GM18526 (cell line): ENCODE measurements at regions not wholly inside any gene's neighbourhood (a gene's known extent, or its start where the extent isn't known, plus 50 kb on each side); places are given as distances from the start of the nearest gene placed in this dataset.

ENCODE experiments used
- POLR2A ChIP-seq: IDR thresholded peaks from 3 replicates; pipeline ENCODE4 v1.6.1; 2011; ENCODE audit not compliant: insufficient read length; ENCODE audit errors: extremely low read depth

- TF ChIP-seq POLR2A = no peak
These were observed 50.7 kb upstream of the ACOT11 start for GRCh38 chr1:54497338-54497737.

DNA sequence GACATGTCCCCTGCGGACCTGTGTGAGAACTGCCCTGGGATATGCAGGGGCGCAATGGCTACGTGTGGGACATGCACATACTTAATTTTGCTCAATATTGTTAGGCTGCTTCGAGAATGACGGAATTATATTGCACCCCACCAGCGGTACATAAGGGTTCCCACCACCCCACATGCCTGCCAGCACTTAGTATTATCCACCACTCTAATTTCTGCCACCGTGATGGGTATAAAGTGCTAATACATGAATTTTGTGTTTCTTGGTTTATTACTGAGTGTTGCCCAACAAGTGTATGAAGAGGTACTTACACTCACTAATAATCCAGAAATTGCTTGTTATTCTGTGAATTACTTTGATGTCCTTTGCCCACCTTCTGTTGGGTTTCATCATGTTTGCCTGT, 52.1 kb upstream of the ACOT11 start:
- no peak for TF ChIP-seq POLR2A

DNA sequence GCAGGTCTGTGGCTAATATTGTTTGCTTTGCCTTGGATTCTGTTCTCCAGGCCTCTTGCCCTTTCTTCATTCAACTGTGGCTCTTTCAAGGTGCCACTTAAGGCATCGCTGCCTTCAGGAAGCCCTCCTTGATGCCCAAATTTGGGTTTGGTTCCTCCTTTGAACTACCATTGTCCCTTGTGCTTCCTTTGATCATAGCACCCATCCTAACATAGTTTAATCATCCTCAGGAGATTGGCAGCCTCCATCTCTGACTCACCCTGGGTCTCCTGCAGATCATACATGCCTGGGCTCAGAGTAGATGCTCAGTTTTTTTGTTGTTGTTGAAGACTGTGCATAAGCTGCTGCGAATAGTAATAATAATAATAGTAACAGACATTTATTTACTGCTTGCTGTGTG, 54.4 kb upstream of the ACOT11 start:
- TF ChIP-seq POLR2A = no peak

- TF ChIP-seq POLR2A = no peak
These were observed 57.4 kb upstream of the ACOT11 start for GRCh38 chr1:54490361-54491248.

DNA sequence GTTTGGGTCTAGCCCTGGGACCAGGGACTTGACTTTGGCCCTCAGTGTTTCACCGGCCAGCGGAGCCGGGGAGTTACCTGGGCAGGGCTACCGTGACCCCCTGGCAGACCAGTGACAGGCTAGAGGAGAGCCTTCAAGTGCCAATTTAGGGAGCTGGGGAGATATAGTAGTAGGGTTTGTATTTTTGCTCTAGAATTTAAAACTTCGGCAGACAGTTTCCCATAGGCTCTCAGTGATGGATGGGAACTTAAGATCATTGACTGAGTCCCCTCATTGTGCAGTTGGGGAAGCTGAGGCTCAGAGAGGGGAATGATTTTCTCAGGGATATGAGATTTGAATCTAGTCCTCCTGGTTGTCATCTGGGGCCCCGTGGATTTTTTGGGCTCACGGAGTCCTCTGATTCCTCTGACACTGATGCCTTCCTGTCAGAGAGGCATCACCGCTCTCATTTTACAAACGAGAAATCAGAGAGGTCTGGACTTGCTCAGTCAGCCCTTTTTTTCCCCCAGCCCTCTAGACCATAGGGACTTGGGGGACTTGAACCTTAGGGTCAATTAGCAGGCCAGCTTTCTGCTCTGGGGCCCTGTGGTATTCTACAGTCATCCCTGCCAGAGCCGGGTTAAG, 58.3 kb upstream of the ACOT11 start:
- TF ChIP-seq POLR2A = no peak

- no peak for TF ChIP-seq POLR2A
These were observed 59.0 kb upstream of the ACOT11 start for GRCh38 chr1:54488779-54489626.

- peak; percentile 41 for TF ChIP-seq POLR2A
These were observed 59.8 kb upstream of the ACOT11 start for GRCh38 chr1:54488065-54488750.

GRCh38 chr1:54487571-54488050, 60.4 kb upstream of the ACOT11 start:
- TF ChIP-seq POLR2A = no peak

DNA sequence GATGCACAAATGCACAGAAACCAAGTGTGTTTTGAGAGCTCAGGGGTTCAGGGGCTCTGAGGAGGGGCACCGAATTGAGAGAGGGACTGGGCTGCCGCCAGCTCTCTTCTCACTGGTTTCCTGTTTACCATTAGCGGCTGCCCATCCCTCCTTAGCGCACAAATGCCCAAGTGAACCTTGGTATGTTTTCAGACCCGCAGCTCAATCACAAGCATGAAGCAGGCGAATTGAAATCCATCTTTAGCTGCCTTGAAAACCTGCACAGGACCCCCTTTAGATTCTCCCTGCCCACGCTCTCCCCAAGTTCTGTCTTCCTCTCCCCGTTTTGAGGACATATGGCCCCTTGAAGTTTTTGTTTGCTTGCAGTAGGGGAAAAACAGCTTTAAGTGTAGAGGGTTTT, 61.1 kb upstream of the ACOT11 start:
- TF ChIP-seq POLR2A = no peak

DNA sequence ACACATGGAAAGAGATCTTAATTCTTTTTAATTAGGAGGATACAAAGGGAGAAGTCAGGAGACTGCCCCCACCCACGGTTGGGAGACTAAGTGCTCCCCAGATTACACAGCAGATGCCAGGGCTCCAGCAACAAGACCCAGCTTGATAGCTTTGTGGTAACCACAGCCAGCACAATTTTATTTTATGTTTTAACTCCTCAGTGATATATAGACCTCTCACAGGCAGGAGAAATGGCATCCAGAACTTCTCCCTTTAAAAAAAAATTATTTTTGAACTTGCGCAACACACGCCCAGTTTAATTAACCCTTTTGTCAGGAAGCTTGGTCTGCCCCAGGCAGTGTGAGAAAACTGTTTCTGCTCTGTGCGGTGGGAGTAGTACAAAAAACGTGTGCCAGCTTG, 62.6 kb upstream of the ACOT11 start:
- no peak for TF ChIP-seq POLR2A

DNA sequence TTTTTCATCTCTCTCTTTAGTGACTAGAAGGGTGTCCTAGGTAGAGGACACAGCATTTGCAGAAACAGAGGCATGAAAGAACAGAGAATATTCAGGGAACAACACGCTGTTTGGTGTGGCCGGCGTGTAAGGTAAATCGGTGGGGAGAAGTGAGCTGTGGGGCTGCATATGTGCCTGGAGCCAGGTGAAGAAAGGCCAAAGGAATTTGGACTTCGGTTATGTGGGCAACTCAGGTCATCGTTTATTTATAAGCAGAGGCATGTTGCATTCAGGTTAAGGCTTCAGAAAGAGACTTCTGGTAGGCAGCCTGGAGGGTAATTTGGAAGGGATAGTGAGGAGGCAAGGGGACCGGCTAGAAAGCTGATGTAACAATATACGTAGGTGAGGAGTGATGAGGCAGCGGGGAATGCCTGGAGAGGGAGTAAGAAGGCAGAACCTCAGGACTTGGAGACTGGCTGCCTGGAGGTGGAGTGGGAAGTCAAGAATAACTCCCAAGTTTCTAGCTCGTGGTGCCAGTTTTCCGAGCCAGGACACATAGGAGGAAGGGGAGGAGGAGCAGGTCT, 64.1 kb upstream of the ACOT11 start:
- no peak for TF ChIP-seq POLR2A

- no peak for TF ChIP-seq POLR2A
These were observed 66.7 kb upstream of the ACOT11 start for GRCh38 chr1:54481201-54481884.

GRCh38 chr1:54480525-54480848, 67.5 kb upstream of the ACOT11 start:
- no peak for TF ChIP-seq POLR2A

DNA sequence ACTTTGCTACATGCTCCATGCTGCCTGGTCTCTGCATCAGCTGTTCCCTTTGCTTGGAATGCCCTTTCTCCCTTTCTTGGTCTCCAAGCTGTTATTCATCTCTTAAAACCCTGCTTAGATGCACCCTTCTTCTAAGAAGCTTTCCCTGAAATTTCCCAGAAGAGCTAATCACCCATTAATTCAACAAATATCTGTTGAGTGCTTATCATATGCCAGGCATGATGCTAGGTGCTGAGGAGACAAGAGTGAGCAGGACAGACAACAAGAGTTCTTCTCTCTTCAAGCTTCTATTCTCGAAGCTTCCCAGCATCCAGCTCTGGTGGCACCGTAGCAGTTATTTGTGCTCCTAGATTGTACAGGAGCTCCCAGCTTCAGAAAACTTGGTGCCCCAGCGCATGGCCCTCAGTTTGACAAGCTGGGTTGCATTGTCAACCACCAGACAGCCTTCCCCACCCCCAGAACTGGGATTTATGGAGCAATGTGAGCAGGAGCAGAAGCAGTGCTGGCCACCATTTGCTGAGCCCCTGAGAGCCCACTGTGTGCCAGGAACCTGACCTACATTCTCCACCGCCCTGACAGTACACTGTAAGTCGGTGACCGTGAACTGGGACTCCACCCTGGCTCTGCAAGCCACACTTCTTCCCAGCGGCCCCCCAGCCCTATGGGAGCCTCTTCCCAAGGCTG, 68.0 kb upstream of the ACOT11 start:
- TF ChIP-seq POLR2A = no peak
